Kidney epithelial cell (primary cell): ENCODE measurements at regions not wholly inside any gene's neighbourhood (a gene's known extent, or its start where the extent isn't known, plus 50 kb on each side); places are given as distances from the start of the nearest gene placed in this dataset.
"Not testable (repeated sequence)": the region's sequence is repeated elsewhere in the genome, so short reads cannot be mapped to it uniquely, and the experiment has no call there.

Experiments
- DNase-seq: peaks from one replicate; pipeline ENCODE4 v3.0.0-alpha.2; 2010; ENCODE audit warnings: low read depth
- H3K27me3 ChIP-seq: 2 replicates; pipeline ENCODE4 v1.6.0; 2011; ENCODE audit warnings: low read length; ENCODE audit not compliant: control insufficient read depth, insufficient read depth
- H3K36me3 ChIP-seq: 2 replicates; pipeline ENCODE4 v1.5.1; 2011; ENCODE audit warnings: low read length; ENCODE audit not compliant: control insufficient read depth, insufficient read depth
- H3K4me3 ChIP-seq: 2 replicates; pipeline ENCODE4 v1.5.1; 2011; ENCODE audit warnings: low read depth, mild to moderate bottlenecking, control low read depth, low read length
- TF ChIP-seq, protein P1 (sequence below): IDR thresholded peaks from 2 replicates; pipeline ENCODE4 v1.5.1; 2011; ENCODE audit warnings: mild to moderate bottlenecking, moderate library complexity, low read length, control low read depth, inconsistent platforms; ENCODE audit not compliant: insufficient read depth, poor library complexity, severe bottlenecking

DNA sequence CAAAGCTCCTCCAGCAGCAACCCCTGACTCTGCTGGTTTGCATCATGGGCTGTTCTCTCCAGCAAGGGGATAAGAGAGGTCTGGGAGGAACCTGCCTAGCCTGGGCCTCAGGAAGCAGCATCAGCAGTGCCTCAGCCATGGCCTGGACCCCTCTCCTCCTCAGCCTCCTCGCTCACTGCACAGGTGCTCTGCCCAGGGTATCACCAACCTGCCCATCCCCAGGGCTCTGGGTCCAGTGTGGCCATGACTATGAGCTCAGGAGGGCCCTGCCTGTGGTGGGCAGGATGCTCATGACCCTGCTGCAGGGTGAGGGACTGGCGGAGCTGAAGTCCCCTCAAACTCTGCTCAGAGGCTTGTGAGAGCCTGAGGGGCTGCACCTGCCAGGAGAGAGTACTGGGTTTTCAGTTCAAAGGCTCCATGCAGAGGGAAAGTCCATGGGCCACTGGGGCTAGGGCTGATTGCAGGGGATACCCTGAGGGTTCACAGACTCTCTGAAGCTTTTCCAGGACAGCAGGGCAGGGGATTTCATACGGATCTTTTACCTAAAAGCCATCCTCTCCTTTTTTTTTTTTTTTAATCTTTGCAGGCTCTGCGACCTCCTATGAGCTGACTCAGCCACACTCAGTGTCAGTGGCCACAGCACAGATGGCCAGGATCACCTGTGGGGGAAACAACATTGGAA, 115.8 kb upstream of the IGLL5 start:
- TF ChIP-seq, protein P1, sequence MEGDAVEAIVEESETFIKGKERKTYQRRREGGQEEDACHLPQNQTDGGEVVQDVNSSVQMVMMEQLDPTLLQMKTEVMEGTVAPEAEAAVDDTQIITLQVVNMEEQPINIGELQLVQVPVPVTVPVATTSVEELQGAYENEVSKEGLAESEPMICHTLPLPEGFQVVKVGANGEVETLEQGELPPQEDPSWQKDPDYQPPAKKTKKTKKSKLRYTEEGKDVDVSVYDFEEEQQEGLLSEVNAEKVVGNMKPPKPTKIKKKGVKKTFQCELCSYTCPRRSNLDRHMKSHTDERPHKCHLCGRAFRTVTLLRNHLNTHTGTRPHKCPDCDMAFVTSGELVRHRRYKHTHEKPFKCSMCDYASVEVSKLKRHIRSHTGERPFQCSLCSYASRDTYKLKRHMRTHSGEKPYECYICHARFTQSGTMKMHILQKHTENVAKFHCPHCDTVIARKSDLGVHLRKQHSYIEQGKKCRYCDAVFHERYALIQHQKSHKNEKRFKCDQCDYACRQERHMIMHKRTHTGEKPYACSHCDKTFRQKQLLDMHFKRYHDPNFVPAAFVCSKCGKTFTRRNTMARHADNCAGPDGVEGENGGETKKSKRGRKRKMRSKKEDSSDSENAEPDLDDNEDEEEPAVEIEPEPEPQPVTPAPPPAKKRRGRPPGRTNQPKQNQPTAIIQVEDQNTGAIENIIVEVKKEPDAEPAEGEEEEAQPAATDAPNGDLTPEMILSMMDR, result no peak
- Histone ChIP-seq H3K27me3 (peaks cover 3% of the 10 kb centered on the region), H3K4me3 (no peak overlapping the region), H3K36me3 (no peaks in the 10 kb centered on the region)
- no peak for DNase-seq

DNA sequence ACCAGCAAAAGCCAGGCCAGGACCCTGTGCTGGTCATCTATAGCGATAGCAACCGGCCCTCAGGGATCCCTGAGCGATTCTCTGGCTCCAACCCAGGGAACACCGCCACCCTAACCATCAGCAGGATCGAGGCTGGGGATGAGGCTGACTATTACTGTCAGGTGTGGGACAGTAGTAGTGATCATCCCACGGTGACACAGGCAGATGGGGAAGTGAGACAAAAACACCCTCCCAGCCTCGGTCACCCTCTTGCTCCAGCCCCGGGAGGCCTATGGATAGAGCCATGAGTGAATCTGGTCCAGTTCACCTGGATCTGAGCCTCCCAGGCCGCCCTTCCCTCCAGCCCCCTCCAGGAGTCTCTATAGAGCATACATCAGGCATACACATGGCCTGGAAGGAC, 115.2 kb upstream of the IGLL5 start:
- Histone ChIP-seq H3K36me3 (no peaks in the 10 kb centered on the region), H3K4me3 (no peak overlapping the region), H3K27me3 (peaks cover 3% of the 10 kb centered on the region)
- no peak for DNase-seq
- TF ChIP-seq, protein P1, result no peak

DNA sequence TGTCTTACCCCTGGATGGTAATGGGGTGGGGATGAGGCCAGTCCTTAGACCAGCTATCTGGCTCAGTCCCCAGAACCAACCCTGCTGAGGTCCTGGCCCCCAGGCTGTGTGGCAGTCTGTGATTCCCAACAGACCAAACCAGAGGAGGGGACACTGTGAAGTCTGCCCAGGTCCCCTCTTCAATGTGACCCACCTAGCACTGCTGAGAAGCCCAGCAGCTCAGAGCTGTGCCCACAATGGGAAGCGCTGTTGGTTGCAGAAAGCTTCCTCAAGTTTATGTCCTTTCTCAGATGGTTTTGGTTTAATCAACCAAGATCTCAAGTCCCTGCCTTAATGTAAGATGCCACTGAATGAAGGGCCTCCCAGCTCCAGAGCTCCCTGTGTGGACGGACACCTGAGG, 114.7 kb upstream of the IGLL5 start:
- no peak for DNase-seq
- Histone ChIP-seq H3K27me3 (peaks cover 3% of the 10 kb centered on the region), H3K4me3 (no peak overlapping the region), H3K36me3 (no peaks in the 10 kb centered on the region)
- TF ChIP-seq, protein P1, result no peak

DNA sequence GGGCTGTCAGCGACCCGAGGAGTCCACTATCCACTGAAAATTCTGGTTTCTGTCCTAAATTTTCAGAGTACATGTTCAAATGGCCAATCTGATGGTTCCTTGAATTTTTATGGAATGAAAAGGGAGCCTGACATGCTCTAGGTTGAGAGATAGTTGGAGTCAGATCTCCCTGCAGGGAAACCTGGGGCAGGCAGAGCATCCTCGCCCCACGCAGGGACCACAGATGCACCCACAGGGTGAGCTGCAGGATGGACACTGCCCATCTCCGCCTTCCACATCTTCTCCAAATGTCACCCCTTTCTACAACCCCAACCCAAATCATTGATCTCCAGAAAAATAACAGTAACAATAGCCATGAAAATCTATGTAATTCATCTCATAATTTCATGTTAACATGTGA, 114.2 kb upstream of the IGLL5 start:
- H3K27me3 ChIP-seq, result no peaks in the 10 kb centered on the region
- H3K36me3 ChIP-seq, result no peaks in the 10 kb centered on the region
- TF ChIP-seq, protein P1, result no peak
- H3K4me3 ChIP-seq, result no peak overlapping the region
- DNase-seq, result no peak

DNA sequence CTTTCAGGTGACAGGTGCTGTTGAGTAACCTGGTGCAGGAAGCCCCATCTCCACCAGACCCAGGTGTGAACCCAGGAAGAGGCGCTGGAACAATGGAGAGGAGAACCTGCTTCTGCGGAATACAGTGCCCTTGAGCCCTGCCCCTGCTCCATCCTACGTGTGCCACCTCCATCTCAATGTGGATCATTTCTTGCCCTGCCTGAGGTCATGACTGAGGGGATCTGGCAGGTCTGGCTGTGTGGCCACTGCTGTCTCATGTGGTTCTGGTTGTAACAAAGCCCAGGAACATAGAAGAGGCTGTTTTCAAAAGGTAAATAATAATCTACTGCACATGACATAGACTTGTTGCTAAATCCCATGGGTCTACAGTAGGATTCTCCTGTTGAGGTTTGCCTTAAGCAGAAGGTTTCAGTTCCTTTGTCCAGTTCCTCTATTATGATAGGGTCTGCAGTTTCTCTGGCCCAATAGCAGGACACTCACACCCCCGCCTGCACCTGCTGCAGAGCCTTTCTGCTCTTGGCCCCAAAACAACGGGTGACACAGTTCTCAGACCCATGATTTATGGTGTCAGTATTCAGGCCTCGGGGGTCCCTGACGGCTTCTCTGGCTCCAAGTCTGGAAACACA, 113.5 kb upstream of the IGLL5 start:
- Histone ChIP-seq H3K4me3 (no peak overlapping the region), H3K27me3 (no peaks in the 10 kb centered on the region)
- TF ChIP-seq, protein P1, result no peak

DNA sequence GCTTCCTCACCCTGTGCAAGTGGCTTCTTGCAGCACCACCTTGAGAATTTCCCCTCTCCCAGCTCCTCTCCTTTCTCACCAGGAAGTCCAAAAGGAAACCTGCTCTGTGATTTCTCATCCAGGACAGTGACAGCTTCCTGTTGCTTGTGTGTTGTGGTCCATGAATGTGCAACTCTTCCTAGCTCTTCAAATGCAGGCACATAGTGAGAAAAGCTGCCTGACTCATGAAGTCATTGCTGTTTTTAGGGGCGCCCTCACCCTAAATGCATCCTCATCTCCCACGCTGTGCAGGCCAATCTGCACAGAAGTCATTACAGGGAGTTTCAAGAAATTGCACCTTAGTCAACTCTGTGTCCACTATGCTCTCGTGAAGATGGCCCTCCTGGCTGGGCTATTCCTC, 112.9 kb upstream of the IGLL5 start:
- not testable (repeated sequence) for H3K27me3 ChIP-seq, H3K36me3 ChIP-seq, H3K4me3 ChIP-seq, DNase-seq

More for the DNA sequence above, 113.5 kb upstream of the IGLL5 start:
- no peaks in the 10 kb centered on the region for H3K36me3 ChIP-seq
- DNase-seq, result no peak
